ENCODE measurements at regions not wholly inside any gene's neighbourhood (a gene's known extent, or its start where the extent isn't known, plus 50 kb on each side); places are given as distances from the start of the nearest gene placed in this dataset.

DNA sequence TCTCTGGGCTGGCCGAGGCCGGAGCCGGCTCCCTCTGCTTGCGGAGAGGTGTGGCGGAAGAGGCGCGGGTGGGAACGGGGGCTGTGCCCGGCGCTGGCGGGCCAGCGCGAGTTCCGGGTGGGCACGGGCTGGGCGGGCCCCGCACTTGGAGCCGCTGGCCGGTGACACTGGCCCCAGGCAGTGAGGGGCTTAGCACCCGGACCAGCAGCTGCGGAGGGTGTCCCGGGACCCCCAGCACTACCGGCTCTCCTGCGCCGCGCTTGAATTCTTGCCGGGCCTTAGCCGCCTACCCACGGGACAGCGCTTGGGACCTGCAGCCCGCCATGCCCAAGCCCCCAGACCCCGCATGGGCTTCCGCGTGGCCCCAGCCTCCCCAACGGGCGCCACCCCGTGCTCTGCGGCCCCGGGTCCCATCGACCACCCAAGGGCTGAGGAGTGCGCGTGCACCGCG lies 736.3 kb upstream of the ARRDC4 start:
- Histone ChIP-seq H3K4me3 (no peak overlapping the region), H3K36me3 (no peaks in the 10 kb centered on the region), H3K27ac (replicated peaks) (no peak overlapping the region), H3K4me1 (no peaks in the 10 kb centered on the region), H3K27me3 (ENCODE audit: low read depth) (no peaks in the 10 kb centered on the region), H3K9me3 (replicated peaks) (peaks cover 21% of the 10 kb centered on the region)
- TF ChIP-seq, protein P1, sequence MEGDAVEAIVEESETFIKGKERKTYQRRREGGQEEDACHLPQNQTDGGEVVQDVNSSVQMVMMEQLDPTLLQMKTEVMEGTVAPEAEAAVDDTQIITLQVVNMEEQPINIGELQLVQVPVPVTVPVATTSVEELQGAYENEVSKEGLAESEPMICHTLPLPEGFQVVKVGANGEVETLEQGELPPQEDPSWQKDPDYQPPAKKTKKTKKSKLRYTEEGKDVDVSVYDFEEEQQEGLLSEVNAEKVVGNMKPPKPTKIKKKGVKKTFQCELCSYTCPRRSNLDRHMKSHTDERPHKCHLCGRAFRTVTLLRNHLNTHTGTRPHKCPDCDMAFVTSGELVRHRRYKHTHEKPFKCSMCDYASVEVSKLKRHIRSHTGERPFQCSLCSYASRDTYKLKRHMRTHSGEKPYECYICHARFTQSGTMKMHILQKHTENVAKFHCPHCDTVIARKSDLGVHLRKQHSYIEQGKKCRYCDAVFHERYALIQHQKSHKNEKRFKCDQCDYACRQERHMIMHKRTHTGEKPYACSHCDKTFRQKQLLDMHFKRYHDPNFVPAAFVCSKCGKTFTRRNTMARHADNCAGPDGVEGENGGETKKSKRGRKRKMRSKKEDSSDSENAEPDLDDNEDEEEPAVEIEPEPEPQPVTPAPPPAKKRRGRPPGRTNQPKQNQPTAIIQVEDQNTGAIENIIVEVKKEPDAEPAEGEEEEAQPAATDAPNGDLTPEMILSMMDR (IDR thresholded peaks at IDR 0.05; ENCODE audit: borderline replicate concordance): no peak
- DNase-seq: no peak
- intact Hi-C loops (cut with micrococcal nuclease): no loop called here

DNA sequence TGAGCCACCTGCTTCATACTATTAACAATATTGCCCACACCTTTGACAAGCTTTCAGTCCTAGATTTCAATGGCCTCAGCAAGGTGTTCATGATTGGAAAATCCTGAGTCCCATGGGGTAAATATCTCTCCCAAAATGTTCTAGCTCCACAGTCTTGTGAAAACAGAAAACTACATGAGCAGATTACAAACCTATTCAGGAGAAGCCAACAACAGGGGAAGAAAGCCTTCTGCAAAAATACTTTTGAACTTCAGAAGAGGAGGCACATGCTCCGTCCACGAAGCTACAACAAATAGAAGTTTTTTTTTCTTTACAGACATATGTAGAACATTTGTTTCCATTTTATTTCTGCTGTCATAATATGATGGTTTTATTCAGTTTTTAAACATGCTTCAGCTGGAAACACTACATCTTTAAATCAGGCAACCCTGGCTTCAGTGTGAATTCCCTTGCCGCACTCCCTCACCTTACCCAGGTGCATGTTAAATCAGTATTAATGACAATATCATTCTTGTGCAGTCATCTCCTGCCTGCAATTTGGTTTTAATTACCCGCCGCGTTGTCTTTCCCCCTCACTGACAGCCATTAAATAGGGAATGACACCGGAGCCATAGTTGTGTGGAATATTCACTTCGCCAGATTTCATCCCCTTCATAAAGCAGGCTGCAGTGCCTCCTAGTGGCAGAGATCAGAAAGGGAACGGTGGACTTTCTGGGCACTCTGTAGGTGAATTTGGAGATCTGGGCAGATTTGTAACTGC lies 725.5 kb upstream of the ARRDC4 start:
- H3K36me3 ChIP-seq: no peaks in the 10 kb centered on the region
- H3K9me3 ChIP-seq (replicated peaks): peaks cover 4% of the 10 kb centered on the region
- TF ChIP-seq, protein P1 (IDR thresholded peaks at IDR 0.05; ENCODE audit: borderline replicate concordance): peak; percentile 87
- intact Hi-C loops (cut with micrococcal nuclease): loop anchor here (5.0 kb wide), 1 partner anchor 1978 kb away; no protein-coding TSS in a partner anchor
- peak overlapping the region; percentile 6 for H3K4me3 ChIP-seq
- H3K27me3 ChIP-seq (ENCODE audit: low read depth): peaks cover 16% of the 10 kb centered on the region
- H3K27ac ChIP-seq (replicated peaks): no peak overlapping the region
- peak; percentile 26 for DNase-seq
- peaks cover 3% of the 10 kb centered on the region for H3K4me1 ChIP-seq

DNA sequence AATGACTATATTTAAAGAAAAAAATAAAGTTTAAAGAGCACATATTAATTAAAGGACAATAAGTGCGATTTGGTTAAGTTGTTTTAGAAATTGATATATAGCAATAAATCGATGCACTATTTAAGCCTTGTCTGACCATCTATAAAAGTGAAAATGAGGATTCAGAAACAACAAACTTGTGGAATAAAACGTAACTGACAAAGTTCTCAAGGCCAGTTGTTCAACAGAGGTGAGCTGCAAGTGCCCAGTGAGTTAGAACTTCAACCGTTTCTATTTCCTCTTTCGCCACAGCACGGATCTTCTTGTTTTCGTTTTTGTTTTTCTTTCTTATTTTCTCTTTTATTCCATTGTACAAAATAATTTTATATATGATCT lies 724.9 kb upstream of the ARRDC4 start:
- H3K27me3 ChIP-seq (ENCODE audit: low read depth): peaks cover 16% of the 10 kb centered on the region
- intact Hi-C loops (cut with micrococcal nuclease): loop anchor here (5.0 kb wide), 1 partner anchor 1978 kb away; no protein-coding TSS in a partner anchor
- H3K27ac ChIP-seq (replicated peaks): no peak overlapping the region
- no peak for DNase-seq
- peaks cover 3% of the 10 kb centered on the region for H3K4me1 ChIP-seq
- peak overlapping the region; percentile 6 for H3K4me3 ChIP-seq
- H3K9me3 ChIP-seq (replicated peaks): peaks cover 4% of the 10 kb centered on the region
- no peaks in the 10 kb centered on the region for H3K36me3 ChIP-seq
- TF ChIP-seq, protein P1 (IDR thresholded peaks at IDR 0.05; ENCODE audit: borderline replicate concordance): no peak

DNA sequence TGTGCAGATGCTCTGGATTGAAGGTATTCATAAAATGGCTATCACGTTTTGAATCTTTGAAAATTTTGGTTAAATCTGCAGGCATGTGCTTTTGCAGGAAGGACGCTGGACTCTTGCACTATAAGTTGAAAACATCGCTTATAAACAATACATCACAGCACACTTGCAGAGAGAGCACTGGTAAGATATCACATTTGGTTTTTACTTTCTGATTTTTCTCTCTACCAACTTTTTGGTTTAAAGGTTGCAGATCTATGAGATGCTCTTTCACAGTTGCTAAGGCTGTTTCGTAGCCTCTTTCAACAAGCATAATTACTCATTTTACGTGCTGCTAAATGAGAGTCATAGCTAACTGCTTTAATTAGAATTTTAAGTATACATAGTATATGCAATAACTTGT lies 724.4 kb upstream of the ARRDC4 start:
- TF ChIP-seq, protein P1 (IDR thresholded peaks at IDR 0.05; ENCODE audit: borderline replicate concordance): no peak
- H3K36me3 ChIP-seq: no peaks in the 10 kb centered on the region
- H3K4me1 ChIP-seq: peaks cover 3% of the 10 kb centered on the region
- H3K27ac ChIP-seq (replicated peaks): no peak overlapping the region
- H3K9me3 ChIP-seq (replicated peaks): peaks cover 4% of the 10 kb centered on the region
- intact Hi-C loops (cut with micrococcal nuclease): loop anchor here (5.0 kb wide), 1 partner anchor 1979 kb away; no protein-coding TSS in a partner anchor
- no peak overlapping the region for H3K4me3 ChIP-seq
- H3K27me3 ChIP-seq (ENCODE audit: low read depth): peaks cover 16% of the 10 kb centered on the region
- DNase-seq: no peak

DNA sequence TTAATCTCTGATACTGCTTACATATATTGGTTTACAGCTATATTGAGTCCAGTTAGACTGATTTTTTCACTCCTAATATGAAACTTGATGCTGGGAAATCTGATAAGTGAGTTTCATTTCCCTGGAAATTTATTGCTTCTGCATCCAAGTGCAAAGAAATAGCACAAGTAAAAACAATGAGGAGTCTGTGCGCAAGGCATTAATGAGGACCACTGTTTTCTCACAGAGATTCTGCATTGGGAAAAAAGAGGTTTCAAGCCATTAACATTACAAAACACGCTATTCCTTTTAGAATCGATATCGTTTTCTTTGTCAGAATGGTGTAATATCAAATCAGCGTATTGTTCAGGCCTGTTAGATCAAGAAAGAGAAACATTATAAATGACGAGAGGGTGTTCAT lies 723.3 kb upstream of the ARRDC4 start:
- TF ChIP-seq, protein P1 (IDR thresholded peaks at IDR 0.05; ENCODE audit: borderline replicate concordance): no peak
- Histone ChIP-seq H3K4me1 (peaks cover 3% of the 10 kb centered on the region), H3K27me3 (ENCODE audit: low read depth) (peaks cover 16% of the 10 kb centered on the region), H3K4me3 (no peak overlapping the region), H3K36me3 (no peaks in the 10 kb centered on the region), H3K27ac (replicated peaks) (no peak overlapping the region), H3K9me3 (replicated peaks) (peaks cover 4% of the 10 kb centered on the region)
- no peak for DNase-seq
- intact Hi-C loops (cut with micrococcal nuclease): loop anchor here (5.0 kb wide), 1 partner anchor 1980 kb away; no protein-coding TSS in a partner anchor
